ENCODE measurements at regions not wholly inside any gene's neighbourhood (a gene's known extent, or its start where the extent isn't known, plus 50 kb on each side); places are given as distances from the start of the nearest gene placed in this dataset.
"Not testable (repeated sequence)": the region's sequence is repeated elsewhere in the genome, so short reads cannot be mapped to it uniquely, and the experiment has no call there.

DNA sequence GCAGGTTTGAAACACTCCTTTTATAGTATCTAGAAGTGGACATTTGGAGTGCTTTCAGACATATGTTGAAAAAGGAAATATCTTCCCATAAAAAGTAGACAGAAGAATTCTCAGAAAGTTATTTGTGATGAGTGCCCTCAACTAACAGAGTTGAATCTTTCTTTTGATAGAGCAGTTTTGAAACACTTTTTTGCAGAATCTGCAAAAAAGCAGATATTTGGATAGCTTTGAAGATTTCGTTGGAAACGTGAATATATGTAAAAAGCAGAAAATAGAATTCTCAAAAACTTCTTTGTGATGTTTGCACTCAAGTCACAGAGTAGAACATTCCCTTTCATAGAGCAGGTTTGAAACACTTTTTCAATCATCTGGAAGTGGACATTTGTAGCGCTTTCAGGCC, 676.4 kb upstream of the ZNF337 start:
- DNase-seq: not testable (repeated sequence)

DNA sequence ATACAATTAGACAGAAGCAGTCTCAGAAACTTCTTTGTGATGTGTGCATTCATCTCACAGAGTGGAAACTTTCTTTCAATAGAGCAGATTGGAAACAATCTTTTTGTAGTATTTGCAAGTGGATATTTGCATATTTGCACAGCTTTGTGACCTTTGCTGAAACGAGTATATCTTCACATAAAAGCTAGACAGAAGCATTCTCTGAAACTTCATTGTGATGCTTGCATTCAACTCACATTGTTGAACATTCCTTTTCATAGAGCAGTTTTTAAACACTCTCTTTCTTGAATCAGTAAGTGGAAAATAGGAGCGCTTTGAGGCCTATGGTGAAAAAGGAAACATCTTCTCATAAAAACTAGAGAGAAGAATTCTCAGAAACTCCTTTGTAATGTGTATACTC, 657.9 kb upstream of the ZNF337 start:
- DNase-seq: no peak

DNA sequence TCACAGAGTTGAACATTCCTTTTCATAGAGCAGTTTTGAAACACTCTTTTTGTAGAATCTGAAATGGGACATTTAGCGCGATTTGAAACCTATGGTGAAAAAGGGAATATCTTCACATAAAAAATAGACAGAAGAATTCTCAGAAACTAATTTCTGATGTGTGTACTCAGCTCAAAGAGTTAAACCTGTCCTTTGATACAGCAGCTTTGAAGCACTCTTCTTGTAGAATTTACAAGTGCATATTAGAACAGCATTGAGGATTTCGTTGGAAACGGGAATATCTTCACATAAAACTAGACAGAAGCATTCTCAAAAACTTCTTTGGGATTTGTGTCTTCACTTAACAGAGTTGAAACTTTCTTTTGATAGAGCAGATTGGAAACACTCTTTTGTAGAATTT, 650.7 kb upstream of the ZNF337 start:
- DNase-seq: no peak

DNA sequence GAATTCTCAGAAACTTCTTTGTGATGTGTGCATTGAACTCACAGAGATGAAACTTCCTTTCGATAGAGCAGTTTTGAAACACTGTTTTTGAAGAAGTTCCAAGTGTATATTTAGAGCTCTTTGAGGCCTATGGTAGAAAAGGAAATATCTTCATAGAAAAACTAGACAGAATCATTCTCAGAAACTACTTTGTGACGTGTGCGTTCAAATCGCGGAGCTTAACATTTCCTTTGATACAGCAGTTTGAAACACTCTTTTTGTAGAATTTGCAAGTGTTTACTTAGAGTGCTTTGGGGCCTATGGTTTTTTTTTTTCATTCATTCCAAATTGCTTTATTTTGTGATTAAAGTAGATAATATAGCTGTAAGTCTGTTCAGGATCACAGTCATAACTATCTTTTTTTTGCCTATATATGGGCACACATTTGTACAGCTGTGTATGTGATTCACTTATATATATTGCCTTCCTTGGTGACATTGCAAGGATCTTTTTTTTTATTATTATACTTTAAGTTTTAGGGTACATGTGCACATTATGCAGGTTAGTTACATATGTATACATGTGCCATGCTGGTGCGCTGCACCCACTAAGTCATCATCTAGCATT, 643.9 kb upstream of the ZNF337 start:
- DNase-seq: not testable (repeated sequence)

DNA sequence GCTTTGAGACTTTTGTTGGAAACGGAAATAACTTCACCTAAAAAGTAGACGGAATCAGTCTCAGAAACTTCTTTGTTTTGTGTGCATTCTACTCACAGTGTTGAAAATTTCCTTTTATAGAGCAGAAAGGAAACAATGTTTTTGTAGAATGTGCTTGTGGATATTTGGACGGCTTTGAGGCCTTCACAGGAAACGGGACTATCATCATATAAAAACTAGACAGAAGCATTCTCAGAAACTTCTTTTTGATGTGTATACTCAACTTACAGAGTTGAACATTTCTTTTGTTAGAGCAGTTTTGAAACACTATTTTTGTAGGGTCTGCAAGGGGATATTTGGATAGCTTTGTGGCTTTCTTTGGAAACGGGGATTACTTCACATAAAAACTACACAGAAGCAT, 627.5 kb upstream of the ZNF337 start:
- DNase-seq: no peak

DNA sequence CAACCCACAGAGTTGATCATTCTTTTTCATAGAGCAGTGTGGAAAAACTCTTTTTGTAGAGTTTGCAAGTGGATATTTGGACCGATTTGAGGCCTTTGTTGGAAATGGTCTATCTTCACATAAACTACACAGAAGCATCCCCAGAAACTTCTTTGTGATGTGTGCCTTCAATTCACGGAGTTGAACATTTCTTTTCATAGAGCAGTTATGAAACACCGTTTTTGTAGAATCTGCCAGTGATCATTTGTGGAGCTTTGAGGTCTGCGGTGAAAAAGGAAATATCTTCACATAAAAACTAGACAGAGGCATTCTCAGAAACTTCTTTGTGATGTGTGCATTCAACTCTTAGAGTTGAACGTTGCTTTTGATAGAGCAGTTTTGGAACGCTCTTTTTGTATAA, 618.4 kb upstream of the ZNF337 start:
- DNase-seq: no peak

DNA sequence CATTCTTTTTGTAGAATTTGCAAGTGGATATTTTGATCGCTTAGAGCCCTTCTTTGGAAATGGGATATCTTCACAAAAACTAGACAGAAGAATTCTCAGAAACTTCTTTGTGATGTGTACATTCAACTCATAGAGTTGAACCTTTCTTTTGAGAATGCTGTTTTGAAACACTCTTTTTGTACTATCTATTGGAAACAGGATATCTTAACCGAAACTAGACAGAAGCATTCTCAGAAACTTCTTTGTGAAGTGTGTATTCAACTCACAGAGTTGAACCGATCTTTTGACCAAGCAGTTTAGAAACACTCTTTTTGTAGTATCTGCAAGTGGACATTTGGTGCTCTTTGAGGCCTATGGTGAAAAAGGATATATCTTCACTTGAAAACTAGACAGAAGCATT, 613.1 kb upstream of the ZNF337 start:
- DNase-seq: not testable (repeated sequence)

DNA sequence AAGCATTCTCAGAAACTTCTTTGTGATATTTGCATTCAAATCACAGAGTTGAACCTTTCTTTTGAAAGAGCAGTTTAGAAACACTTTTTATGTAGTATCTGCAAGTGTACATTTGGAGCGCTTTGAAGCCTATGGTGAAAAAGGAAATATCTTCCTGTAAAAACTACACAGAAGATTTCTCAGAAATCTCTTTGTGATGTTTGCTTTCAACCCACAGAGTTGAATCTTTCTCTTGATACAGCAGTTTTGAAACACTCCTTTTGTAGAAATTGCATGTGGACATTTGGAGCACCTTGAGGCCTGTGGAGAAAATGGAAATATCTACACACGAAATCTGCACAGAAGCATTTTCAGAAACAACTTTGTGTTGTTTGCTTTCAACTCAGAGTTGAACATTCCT, 612.3 kb upstream of the ZNF337 start:
- DNase-seq: no peak

DNA sequence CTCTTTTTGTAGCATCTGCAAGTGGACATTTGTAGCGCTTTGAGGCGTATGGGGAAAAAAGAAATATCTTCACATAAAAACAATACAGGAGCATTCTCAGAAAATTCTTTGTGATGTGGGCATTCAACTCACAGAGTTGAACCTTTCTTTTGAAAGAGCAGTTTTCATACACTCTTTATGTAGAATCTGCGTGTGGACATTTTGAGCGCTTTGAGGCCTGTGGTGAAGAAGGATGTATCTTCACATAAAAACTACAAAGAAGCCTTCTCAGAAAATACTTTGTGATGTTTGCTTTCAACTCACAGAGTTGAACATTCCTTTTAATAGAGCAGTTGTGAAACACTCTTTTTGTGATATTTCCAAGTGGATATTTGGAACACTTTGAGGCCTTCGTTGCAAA, 598.4 kb upstream of the ZNF337 start:
- DNase-seq: no peak

DNA sequence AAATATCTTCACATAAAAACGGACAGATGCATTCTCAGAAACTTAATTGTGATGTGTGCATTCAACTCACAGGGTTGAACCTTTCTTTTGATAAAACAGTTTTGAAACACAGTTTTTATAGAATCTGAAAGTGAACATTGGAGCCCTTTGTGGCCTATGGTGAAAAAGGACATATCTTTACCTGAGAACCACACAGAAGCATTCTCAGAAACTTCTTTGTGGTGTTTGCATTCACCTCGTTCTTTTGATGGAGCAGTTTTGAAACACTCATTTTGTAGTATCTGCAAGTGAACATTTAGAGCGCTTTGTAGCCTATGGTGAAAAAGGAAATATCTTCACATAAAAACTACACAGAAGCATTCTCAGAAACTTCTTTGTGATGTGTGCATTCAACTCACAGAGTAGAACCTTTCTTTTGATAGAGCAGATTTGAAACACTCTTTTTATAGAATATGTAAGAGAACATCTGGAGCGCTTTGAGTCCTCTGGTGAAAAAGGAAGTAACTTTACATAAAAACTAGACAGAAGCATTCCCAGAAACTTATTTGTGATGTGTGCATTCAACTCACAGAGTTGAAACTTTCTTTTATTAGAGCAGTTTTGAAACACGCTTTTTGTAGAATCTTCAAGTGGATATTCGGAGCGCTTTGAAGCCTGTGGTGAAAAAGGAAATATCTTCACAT, 591.9 kb upstream of the ZNF337 start:
- not testable (repeated sequence) for DNase-seq

DNA sequence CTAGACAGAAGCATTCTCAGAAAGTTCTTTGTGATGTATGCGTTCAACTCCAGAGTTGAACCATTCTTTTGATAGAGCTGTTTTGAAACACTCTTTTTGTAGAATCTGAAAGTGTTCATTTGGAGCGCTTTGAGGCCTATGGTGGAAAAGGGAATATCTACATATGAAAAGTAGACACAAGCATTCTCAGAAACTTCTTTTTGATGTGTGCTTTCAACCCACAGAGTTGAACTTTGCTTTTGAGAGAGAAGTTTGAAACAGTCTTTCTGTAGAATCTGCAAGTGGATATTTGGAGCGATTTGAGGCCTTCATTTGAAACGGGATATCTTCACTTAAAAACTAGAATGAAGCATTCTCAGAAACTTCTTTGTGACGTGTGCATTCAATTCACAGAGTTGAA, 582.6 kb upstream of the ZNF337 start:
- no peak for DNase-seq

DNA sequence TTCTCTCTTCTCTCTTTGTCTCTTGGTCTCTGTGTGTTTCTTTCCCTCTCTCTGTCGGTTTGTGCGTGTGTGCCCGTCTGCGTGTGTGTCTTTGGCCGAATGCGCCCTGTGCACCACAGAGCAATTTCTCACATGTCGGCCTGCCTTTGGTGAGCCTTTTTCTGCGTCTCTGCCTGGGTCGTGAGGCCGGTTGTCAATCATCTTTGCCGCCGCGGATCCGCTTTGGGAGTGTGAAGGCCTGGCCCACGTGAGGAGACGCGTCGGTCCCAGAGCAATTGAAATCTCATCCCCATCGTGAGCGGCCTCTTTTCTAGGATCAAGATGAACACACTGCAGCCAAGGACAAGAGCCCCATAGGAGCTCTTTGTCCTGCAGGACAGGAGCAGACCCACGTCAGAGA, 580.7 kb upstream of the ZNF337 start:
- DNase-seq: no peak

DNA sequence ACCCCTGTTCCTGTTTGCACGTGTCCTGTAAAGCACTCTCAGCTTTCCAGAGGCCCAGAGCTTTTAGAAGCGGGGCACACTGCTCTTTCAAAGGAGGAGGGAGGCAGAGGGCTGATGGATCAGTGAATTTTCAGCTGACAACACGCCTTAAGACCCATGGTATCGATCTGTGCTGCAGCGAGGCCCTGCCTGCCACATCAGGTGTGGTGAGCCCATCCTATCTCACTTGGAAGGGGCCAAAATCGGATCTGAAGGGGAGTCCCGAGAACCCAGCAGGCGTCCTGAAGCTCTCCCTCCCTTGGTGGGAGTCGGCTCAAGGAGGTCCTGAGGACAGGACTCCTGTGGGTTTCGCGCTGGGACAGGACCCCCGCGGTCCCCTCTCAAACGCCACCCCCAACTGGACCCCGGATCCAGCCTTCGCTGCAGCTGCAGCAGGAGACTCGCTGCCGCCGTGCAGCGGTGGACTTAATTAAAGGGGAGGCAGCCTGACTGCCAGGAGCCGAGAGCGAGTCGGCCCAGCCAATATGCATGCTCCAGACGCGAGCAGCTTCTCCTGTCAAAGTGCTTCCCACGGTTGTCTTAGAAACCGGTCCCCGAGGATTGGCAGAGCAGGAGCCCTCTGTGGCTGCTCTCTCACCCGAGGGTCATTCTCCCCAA, 580.0 kb upstream of the ZNF337 start:
- no peak for DNase-seq

DNA sequence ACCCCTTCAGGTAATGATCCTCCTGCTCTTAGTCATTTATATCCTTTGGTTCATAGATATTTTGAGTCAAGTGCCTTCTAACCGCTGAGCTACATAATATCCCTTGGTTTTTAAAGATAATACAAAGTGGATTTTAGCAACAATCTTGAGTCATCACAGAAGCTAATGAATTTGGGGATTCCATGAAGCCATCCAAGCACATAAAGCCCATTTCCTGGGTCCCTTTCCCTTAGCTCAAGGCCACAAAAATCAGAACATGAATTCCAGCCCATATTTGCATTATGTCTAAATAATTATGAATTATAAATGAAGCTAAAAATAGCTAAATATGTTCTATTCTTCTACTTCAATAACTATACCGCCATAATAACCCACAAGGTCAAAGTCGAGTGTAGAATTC, 572.1 kb upstream of the ZNF337 start:
- DNase-seq: not testable (repeated sequence)

DNA sequence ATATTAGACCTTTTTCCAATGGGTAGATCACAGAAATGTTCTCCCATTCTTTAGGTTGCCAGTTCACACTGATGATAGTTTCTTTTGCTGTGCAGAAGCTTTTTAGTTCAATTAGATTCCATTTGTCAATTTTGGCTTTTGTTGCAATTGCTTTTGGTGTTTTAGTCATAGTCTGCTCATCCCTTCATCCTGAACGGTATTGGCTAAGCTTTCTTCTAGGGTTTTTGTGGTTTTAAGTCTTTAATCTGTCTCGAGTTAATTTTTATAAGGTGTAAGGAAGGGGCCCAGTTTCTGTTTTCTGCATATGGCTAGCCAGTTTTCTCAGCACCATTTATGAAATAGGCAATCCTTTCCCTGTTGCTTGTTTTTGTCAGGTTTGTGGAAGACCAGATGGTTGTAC, 564.3 kb upstream of the ZNF337 start:
- DNase-seq: not testable (repeated sequence)

DNA sequence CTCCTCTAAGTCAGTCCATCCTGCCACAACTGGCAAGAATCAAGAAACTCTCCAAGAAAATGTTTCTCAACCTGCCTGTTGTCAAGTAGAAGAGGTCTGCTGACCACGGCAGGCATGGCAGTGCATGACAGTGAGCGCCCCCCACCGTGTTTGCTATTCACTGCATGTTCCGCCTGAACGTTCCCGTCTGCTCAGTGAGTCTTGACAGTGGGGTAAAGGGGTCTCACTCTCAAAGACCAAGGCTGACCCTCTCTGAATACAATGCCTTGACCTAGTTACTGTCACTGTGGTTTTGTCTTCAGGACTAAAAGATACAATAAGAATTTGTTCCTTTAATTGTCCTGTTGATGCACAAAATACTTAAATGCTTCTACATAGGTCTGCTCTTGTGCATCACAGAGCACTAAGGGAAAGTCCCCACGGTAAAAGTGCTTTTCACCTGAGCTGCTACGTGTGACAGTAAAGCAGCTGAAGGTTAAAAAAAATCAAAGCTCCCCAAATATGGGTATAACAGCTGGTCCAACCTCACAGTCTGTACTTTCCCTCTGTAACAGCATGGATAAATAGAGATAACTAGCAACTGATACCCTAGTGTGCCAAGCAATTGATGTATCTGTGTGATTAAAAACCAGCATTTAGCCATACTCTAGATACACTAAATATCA, 555.8 kb upstream of the ZNF337 start:
- not testable (repeated sequence) for DNase-seq

DNA sequence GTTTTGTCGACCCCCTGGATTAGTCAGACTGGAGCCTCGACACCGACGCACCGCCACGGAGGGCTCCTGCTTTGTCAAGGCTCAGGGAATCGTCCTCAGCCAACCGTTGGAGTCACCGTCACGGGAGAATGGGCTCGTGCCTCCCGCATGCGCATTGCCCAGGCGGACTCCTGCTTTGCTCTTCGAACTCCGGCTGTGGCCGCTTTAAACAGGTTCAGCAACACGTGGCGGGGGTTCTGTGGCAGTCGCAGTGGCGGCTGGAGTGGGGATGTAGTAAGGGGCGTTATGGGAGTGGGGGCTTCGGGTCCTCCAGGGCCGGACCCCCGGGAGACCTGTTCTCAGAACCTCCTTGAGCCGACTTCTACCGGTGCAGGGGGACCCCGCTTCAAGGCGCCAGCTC, 554.7 kb upstream of the ZNF337 start:
- not testable (repeated sequence) for DNase-seq

DNA sequence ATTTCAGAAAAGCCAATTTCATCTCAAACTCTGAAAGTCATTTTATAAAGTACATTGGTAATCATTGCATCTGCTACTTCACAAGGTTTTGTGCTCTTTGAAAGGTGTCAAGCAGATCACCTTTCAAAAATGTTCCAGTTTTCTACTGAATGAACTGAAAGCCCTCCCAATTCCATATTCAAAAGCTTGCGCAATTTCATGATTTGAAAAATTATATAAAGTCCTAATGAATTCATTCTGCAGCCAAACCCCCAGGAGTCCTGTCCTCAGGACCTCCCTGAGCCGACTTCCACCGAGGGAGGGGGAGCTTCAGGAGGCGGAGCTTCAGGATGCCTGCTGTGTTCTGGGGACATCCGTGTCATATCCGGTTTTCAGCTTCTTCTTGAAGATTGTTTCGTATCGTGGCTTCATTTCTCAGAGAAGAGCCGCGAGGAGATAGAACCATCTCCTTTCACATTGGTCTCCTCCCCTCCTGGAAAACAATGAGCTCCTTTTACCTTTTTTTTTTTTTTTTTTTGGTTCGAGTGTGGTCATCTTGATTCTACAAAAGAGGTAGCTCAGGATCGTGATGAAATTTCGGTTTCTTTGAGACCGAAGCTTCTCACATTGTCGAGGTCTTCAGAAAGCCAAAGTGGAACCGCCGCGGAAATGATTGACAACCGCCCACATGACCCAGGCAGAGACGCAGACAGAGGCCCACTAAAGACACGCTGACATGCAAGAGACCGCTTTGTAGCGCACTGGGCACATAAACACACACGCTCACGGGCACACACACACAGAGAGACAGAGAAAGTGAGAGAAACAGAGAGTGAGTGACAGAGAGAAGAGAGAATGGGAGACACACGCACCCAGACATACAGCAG, 553.8 kb upstream of the ZNF337 start:
- not testable (repeated sequence) for DNase-seq

DNA sequence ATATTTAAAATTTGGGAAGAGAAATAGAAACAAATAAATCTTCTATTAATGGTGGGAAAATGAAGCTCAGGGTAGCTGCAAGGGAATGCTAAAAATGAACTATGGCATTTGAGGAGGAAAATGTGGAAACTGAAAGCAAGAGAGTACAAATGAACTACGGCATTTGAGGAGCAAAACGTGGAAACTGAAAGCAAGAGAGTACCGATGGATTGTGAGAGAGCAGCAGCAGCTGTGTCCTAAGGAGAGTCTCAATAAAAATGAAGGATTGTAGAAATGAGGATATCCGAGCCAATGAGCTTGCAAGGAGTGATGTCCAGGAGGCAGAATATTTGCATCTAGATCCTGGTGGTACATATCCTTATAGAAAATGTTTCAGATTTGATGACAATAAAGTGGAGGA, 547.1 kb upstream of the ZNF337 start:
- DNase-seq: no peak

DNA sequence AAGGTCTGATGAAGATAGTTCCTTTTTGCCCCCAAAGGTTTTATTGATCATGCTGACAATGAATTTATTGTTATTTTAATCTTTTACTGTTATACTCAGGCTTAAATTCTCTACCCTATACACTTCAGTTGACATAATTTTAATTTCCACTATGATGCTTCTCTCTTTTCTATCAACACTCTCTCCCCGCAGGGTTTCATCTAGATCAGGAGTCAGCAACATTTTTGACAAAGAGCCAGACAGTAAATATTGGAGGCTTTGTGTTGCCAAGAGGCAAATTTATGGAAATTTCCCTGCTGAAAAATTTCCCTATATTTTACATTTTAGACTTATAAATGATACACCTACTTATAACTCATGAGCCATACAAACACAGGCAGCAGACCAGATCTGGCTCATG, 524.0 kb upstream of the ZNF337 start:
- DNase-seq: not testable (repeated sequence)

DNA sequence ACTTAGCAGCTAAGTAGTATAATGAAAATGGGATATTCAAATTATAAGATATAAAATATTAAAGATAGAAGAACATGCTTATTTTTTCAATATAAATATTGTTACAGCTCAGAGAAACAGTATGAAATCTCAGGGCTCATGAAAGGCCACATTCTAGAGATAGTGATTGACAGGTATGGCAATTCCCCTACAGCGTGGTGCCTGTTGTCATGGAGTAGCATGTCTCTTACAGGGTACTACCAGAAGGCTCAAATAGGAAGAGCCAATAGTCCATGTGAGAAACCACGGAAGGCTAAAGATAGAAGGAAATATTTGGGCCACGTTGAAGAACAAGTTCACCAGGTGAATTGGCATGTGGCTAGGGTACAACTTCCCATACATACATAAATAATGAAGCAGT, 522.9 kb upstream of the ZNF337 start:
- DNase-seq: not testable (repeated sequence)

DNA sequence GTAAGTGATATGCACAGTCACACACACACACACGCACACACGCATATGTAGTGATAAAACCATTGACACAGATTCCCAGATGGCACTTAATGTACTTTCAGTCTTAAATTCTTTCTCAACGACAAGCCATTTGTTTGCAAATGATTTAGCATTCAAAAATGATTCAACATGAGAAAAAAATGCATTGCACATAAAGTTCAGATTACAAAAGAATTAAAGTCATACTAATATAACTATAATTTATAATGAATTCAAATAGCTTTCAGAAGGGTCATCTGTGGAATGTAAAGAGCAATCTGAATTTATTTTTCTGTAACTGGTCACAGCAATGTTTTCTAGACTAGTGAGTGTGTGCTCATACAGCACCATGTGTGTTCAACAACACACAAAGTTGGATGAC, 521.6 kb upstream of the ZNF337 start:
- no peak for DNase-seq

DNA sequence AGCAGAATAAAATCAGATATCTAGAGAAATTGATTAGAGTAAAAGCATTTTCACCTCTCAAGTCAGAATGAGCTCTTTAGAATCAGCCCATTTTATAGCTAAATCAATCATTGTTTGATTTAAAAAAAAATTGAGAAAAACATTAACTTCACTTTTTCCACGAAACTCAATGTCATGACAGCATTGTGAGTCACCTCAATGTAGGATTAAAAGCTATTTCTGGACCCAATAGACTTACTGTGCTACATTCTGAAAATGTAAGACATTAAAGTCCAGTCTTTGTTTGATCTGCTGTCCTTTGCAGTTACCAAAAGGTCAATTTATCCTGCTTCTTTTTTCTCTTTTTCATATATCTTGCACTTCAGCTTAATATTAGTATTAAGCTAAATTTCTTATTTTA, 519.4 kb upstream of the ZNF337 start:
- DNase-seq: no peak

Data from AML-193 (cell line).